Endodermal cell (in vitro differentiated cells): ENCODE measurements at regions not wholly inside any gene's neighbourhood (a gene's known extent, or its start where the extent isn't known, plus 50 kb on each side); places are given as distances from the start of the nearest gene placed in this dataset.
"Not testable (repeated sequence)": the region's sequence is repeated elsewhere in the genome, so short reads cannot be mapped to it uniquely, and the experiment has no call there.

ENCODE experiments used
- DNase-seq: peaks from one replicate; pipeline ENCODE4 v3.0.0-alpha.2; 2017
- H3K27ac ChIP-seq: 2 replicates; pipeline ENCODE4 v1.5.1; 2013; ENCODE audit warnings: mild to moderate bottlenecking, low read depth, low read length, moderate library complexity
- H3K27me3 ChIP-seq: 2 replicates; pipeline ENCODE4 v1.6.1; 2013; ENCODE audit warnings: mild to moderate bottlenecking, low read length, moderate library complexity; ENCODE audit not compliant: insufficient read depth, control insufficient read depth, poor library complexity, severe bottlenecking
- H3K36me3 ChIP-seq: 2 replicates; pipeline ENCODE4 v1.7.0; 2013; ENCODE audit warnings: mild to moderate bottlenecking, low read length, moderate library complexity; ENCODE audit not compliant: control insufficient read depth, insufficient read depth
- H3K4me1 ChIP-seq: one replicate; pipeline ENCODE4 v1.7.0; 2013; ENCODE audit warnings: low read length; ENCODE audit not compliant: control insufficient read depth, insufficient read depth
- H3K4me3 ChIP-seq: 2 replicates; pipeline ENCODE4 v1.5.1; 2013; ENCODE audit warnings: mild to moderate bottlenecking, low read length, moderate library complexity
- H3K9ac ChIP-seq: 2 replicates; pipeline ENCODE4 v1.6.1; 2013; ENCODE audit warnings: mild to moderate bottlenecking, low read length, moderate library complexity; ENCODE audit not compliant: poor library complexity, severe bottlenecking; ENCODE audit errors: extremely low read depth
- H3K9me3 ChIP-seq: 2 replicates; pipeline ENCODE4 v1.6.1; 2013; ENCODE audit warnings: mild to moderate bottlenecking, low read length, moderate library complexity; ENCODE audit not compliant: control insufficient read depth
- H3K27ac Mint-ChIP-seq: 2 replicates; pipeline ENCODE4 v1.8.0; 2020; ENCODE audit warnings: mixed read lengths
- H3K27me3 Mint-ChIP-seq: 2 replicates; pipeline ENCODE4 v1.8.0; 2021; ENCODE audit warnings: mild to moderate bottlenecking, mixed read lengths; ENCODE audit not compliant: insufficient read depth
- H3K36me3 Mint-ChIP-seq: 2 replicates; pipeline ENCODE4 v1.8.0; 2020; ENCODE audit warnings: low read depth, mixed read lengths
- H3K4me1 Mint-ChIP-seq: 2 replicates; pipeline ENCODE4 v1.8.0; 2020; ENCODE audit warnings: mixed read lengths
- H3K4me3 Mint-ChIP-seq: 2 replicates; pipeline ENCODE4 v1.8.0; 2020; ENCODE audit warnings: mild to moderate bottlenecking, moderate library complexity, mixed read lengths
- H3K9me3 Mint-ChIP-seq: 2 replicates; pipeline ENCODE4 v1.8.0; 2020; ENCODE audit warnings: mild to moderate bottlenecking, mixed read lengths
- WGBS, 2 experiments: methylation state at CpG; one replicate each; pipeline versions ENCODE4 v1.1.5 to v1.1.7; 2013; ENCODE audit warnings: missing lambda C conversion rate in 2 of 2, mixed read lengths in 1 of 2; ENCODE audit not compliant: insufficient coverage in 1 of 2, insufficient read length in 1 of 2; 5-methylcytosine and 5-hydroxymethylcytosine counted together
- TF ChIP-seq, protein P1 (sequence below): fragments of 200-600 bp; sonication (generic); conservative IDR thresholded peaks from 2 replicates; pipeline ENCODE4 v1.5.0; 2021; ENCODE audit warnings: antibody characterized with exemption, mild to moderate bottlenecking

DNA sequence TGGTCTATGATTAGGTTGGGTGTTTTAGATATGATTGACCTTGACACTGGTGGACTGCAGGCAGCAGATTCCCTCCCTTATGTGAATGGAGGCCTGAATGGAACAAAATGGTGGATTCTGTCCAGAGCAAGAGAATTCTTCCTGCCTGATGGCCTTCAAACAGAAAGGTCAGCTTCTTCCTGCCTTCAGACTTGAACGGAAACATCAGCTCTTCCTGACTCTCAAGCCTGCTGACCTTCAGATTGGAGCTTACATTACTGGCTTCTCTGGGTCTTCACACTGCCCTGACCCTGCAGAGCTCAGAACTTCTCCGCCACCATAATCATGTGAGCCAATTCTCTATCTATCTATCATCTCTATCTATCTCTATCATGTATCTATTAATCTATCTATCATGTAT lies 111.6 kb downstream of the RAMP3 start:
- Histone ChIP-seq H3K36me3 (no peaks in the 10 kb centered on the region), H3K4me1 (no peaks in the 10 kb centered on the region), H3K9ac (no peak overlapping the region), H3K27me3 (peaks cover 14% of the 10 kb centered on the region), H3K9me3 (no peaks in the 10 kb centered on the region), H3K4me3 (no peak overlapping the region), H3K27ac (no peak overlapping the region)
- H3K36me3 Mint-ChIP-seq = no peaks in the 10 kb centered on the region
- H3K27ac Mint-ChIP-seq = no peak overlapping the region
- H3K27me3 Mint-ChIP-seq = peaks cover 26% of the 10 kb centered on the region
- DNase-seq = no peak
- TF ChIP-seq, protein P1, sequence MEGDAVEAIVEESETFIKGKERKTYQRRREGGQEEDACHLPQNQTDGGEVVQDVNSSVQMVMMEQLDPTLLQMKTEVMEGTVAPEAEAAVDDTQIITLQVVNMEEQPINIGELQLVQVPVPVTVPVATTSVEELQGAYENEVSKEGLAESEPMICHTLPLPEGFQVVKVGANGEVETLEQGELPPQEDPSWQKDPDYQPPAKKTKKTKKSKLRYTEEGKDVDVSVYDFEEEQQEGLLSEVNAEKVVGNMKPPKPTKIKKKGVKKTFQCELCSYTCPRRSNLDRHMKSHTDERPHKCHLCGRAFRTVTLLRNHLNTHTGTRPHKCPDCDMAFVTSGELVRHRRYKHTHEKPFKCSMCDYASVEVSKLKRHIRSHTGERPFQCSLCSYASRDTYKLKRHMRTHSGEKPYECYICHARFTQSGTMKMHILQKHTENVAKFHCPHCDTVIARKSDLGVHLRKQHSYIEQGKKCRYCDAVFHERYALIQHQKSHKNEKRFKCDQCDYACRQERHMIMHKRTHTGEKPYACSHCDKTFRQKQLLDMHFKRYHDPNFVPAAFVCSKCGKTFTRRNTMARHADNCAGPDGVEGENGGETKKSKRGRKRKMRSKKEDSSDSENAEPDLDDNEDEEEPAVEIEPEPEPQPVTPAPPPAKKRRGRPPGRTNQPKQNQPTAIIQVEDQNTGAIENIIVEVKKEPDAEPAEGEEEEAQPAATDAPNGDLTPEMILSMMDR = no peak
- peaks cover 4% of the 10 kb centered on the region for H3K9me3 Mint-ChIP-seq
- H3K4me1 Mint-ChIP-seq = no peaks in the 10 kb centered on the region
- no peak overlapping the region for H3K4me3 Mint-ChIP-seq
- 86 to 90% methylated on average over 2 of the region's 2 CpGs for WGBS, 2 experiments

DNA sequence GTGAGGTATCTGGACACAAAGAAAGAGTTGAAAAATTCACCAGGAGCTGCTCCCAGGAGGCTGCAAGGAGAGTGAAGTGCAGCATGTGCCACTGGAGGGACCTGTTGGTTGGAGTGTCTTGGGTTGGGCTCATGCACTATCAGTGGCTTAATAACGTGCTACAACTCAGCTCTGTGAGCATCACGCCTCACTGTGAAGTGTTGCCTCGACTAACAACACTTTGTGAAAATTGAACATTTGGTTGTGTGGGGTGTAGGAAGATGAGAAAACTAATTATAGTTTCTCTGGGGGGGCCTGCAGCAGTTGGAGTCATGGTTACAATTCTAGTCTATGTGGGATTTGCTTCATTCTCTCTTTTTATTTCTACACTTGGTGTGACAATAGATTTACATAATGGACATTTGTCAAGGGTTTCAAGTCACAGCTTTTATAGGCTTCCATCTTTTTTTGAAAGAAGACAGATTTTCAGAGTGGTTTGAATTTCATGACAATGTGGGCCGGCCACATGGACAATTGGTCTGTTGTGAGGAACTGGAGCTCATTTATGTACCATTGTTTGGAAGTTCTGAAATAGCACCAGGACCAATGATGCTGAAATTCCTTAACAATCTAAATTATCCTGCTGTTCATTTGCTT lies 121.3 kb downstream of the RAMP3 start:
- Mint-ChIP-seq H3K9me3 (no peaks in the 10 kb centered on the region), H3K4me3 (no peak overlapping the region), H3K27me3 (peaks cover 6% of the 10 kb centered on the region), H3K4me1 (no peaks in the 10 kb centered on the region), H3K36me3 (no peaks in the 10 kb centered on the region), H3K27ac (no peak overlapping the region)
- Histone ChIP-seq H3K9me3 (no peaks in the 10 kb centered on the region), H3K36me3 (no peaks in the 10 kb centered on the region), H3K27ac (no peak overlapping the region), H3K4me1 (no peaks in the 10 kb centered on the region), H3K27me3 (peaks cover 7% of the 10 kb centered on the region), H3K9ac (no peak overlapping the region), H3K4me3 (no peak overlapping the region)
- 82 to 90% methylated on average over 1 to 4 of the region's 4 CpGs for WGBS, 2 experiments
- TF ChIP-seq, protein P1 = no peak
- no peak for DNase-seq

DNA sequence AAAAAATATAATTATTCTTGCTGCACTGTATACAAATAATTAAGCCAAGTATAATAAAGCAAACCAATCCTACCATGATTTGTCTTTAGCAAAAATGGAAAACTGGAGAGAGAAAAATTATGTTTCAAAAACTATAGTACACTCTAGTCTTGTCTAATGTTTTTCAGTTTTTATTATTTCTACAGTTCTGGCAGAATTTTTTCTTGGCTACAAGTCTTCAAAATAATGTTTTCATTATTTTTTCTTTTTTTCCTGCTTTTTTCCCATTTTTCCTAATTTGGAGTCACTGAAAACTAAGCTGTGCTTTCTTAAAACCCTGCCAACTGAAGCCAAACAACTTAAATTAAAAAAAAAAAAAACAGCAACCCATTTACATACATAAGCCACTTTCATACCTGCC lies 132.0 kb downstream of the RAMP3 start:
- not testable (repeated sequence) for H3K27me3 Mint-ChIP-seq, H3K4me1 Mint-ChIP-seq, H3K4me3 Mint-ChIP-seq, H3K4me1 ChIP-seq, H3K4me3 ChIP-seq, H3K9ac ChIP-seq, H3K27me3 ChIP-seq, H3K36me3 ChIP-seq, H3K36me3 Mint-ChIP-seq, H3K27ac ChIP-seq, DNase-seq, H3K27ac Mint-ChIP-seq
- peaks cover 24% of the 10 kb centered on the region for H3K9me3 ChIP-seq
- H3K9me3 Mint-ChIP-seq = peaks cover 26% of the 10 kb centered on the region

DNA sequence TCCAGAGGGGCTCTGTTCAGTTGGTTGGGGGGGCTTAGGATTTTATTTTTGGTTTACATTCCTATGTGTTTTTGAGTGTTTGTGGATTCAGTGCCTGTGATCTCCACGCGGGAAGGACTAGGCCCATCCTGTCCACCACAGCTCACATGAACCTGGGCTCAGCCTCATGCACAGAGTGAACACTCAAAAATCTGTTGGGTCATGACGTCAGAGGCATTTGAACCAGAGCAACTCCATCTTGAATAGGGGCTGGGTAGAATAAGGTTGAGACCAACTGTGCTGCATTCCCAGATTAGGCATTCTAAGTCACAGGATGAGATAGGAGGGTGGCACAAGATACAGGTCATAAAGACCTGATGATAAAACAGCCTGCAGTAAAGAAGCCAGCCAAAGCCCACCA lies 133.3 kb downstream of the RAMP3 start:
- TF ChIP-seq, protein P1 = no peak
- WGBS, 2 experiments = 63 to 70% methylated on average over 2 to 3 of the region's 3 CpGs
- no peak overlapping the region for H3K27ac Mint-ChIP-seq

More for the DNA sequence above, 133.3 kb downstream of the RAMP3 start:
- Histone ChIP-seq H3K9me3 (peaks cover 24% of the 10 kb centered on the region), H3K27ac (no peak overlapping the region), H3K27me3 (no peaks in the 10 kb centered on the region), H3K9ac (no peak overlapping the region), H3K4me3 (no peak overlapping the region), H3K4me1 (no peaks in the 10 kb centered on the region), H3K36me3 (no peaks in the 10 kb centered on the region)
- DNase-seq = no peak
- H3K36me3 Mint-ChIP-seq = no peaks in the 10 kb centered on the region
- H3K9me3 Mint-ChIP-seq = peaks cover 26% of the 10 kb centered on the region
- no peak overlapping the region for H3K4me3 Mint-ChIP-seq
- H3K4me1 Mint-ChIP-seq = no peaks in the 10 kb centered on the region
- H3K27me3 Mint-ChIP-seq = peaks cover 3% of the 10 kb centered on the region
